T-cell (primary cell): ENCODE measurements at regions not wholly inside any gene's neighbourhood (a gene's known extent, or its start where the extent isn't known, plus 50 kb on each side); places are given as distances from the start of the nearest gene placed in this dataset.
A peak's percentile ranks its signal among the peaks of the same experiment; 100 is the strongest.
"Not testable (repeated sequence)": the region's sequence is repeated elsewhere in the genome, so short reads cannot be mapped to it uniquely, and the experiment has no call there.

Experiments used
- ATAC-seq, 4 experiments: fragments of 200-7000 bp in 3 of 4; fragments of 150-1000 bp in 1 of 4; cut with Tn5 transposase; replicated peaks in 1 of 4; 1 replicate in 3 of 4; 2 replicates in 1 of 4; pipeline ENCODE4 v1.10.0; 2021; ENCODE audit warnings: moderate library complexity in 3 of 4, mild to moderate bottlenecking in 2 of 4, moderate number of reproducible peaks in 1 of 4
- CTCF ChIA-PET, 2 donors: fragments of 300-600 bp; sonication (Branson Sonifier 250); formaldehyde crosslinking; loops; one replicate each; lab custom pipeline; 2022; ENCODE audit warnings: antibody characterized with exemption in 2 of 2; lab: Charles Lee
- POLR2A ChIA-PET, 2 donors: fragments of 300-600 bp; sonication (Branson Sonifier 250); formaldehyde crosslinking; loops; one replicate each; lab custom pipeline; 2022; ENCODE audit warnings: antibody characterized with exemption in 2 of 2; lab: Charles Lee
- DNase-seq, 35 experiments: peaks; one replicate each; pipeline versions ENCODE4 v3.0.0 to v3.0.0-alpha.2; 2013 to 2023
- H3K27ac ChIP-seq: one replicate; pipeline ENCODE4 v1.5.1; 2013; ENCODE audit warnings: low read length
- H3K27me3 ChIP-seq, 2 experiments: replicated peaks in 1 of 2; 1 replicate in 1 of 2; 2 replicates in 1 of 2; pipeline versions ENCODE4 v1.6.1 to v1.7.0; 2013; ENCODE audit warnings: low read length in 1 of 2, mixed read lengths in 1 of 2; ENCODE audit not compliant: control insufficient read depth in 2 of 2, insufficient read depth in 2 of 2; ENCODE audit errors: extremely low read depth in 1 of 2
- H3K36me3 ChIP-seq, 2 donors: 1 replicate in 1 of 2; 2 replicates in 1 of 2; pipeline versions ENCODE4 v1.6.1 to v1.7.0; 2013; ENCODE audit warnings: low read length in 1 of 2; ENCODE audit not compliant: control insufficient read depth in 2 of 2, insufficient read depth in 1 of 2; ENCODE audit errors: extremely low read depth in 1 of 2
- H3K4me1 ChIP-seq, 2 experiments: 1 replicate in 1 of 2; 2 replicates in 1 of 2; pipeline versions ENCODE4 v1.6.1 to v1.7.0; 2013; ENCODE audit warnings: low read length in 2 of 2, mixed read lengths in 1 of 2; ENCODE audit not compliant: insufficient read depth in 2 of 2, control insufficient read depth in 1 of 2; ENCODE audit errors: extremely low read depth in 1 of 2
- H3K4me3 ChIP-seq, 2 donors: 1 replicate in 1 of 2; 2 replicates in 1 of 2; pipeline versions ENCODE4 v1.5.1 to v1.7.0; 2013; ENCODE audit warnings: mild to moderate bottlenecking in 2 of 2, low read length in 1 of 2, moderate library complexity in 1 of 2; ENCODE audit not compliant: control insufficient read depth in 1 of 2; ENCODE audit errors: extremely low read depth in 1 of 2
- H3K9me3 ChIP-seq: 2 replicates; pipeline ENCODE4 v1.7.0; 2013
- H3K27ac Mint-ChIP-seq, 2 donors: one replicate each; pipeline ENCODE4 v1.8.0; 2020 to 2021; ENCODE audit warnings: mild to moderate bottlenecking in 2 of 2, mixed read lengths in 2 of 2
- H3K27me3 Mint-ChIP-seq, 2 donors: one replicate each; pipeline ENCODE4 v1.8.0; 2021 to 2022; ENCODE audit warnings: mixed read lengths in 2 of 2
- H3K36me3 Mint-ChIP-seq: one replicate; pipeline ENCODE4 v1.8.0; 2021; ENCODE audit warnings: mixed read lengths
- H3K4me1 Mint-ChIP-seq, 3 donors: one replicate each; pipeline ENCODE4 v1.8.0; 2020 to 2022; ENCODE audit warnings: mixed read lengths in 3 of 3, mild to moderate bottlenecking in 1 of 3
- H3K4me3 Mint-ChIP-seq, 3 donors: one replicate each; pipeline ENCODE4 v1.8.0; 2020 to 2022; ENCODE audit warnings: mild to moderate bottlenecking in 3 of 3, mixed read lengths in 3 of 3, moderate library complexity in 3 of 3
- H3K9me3 Mint-ChIP-seq, 3 donors: one replicate each; pipeline ENCODE4 v1.8.0; 2020 to 2022; ENCODE audit warnings: mixed read lengths in 3 of 3
- WGBS: methylation state at CpG from one replicate; pipeline ENCODE4 v1.1.5; 2013; ENCODE audit warnings: missing lambda C conversion rate; ENCODE audit not compliant: insufficient coverage; 5-methylcytosine and 5-hydroxymethylcytosine counted together

DNA sequence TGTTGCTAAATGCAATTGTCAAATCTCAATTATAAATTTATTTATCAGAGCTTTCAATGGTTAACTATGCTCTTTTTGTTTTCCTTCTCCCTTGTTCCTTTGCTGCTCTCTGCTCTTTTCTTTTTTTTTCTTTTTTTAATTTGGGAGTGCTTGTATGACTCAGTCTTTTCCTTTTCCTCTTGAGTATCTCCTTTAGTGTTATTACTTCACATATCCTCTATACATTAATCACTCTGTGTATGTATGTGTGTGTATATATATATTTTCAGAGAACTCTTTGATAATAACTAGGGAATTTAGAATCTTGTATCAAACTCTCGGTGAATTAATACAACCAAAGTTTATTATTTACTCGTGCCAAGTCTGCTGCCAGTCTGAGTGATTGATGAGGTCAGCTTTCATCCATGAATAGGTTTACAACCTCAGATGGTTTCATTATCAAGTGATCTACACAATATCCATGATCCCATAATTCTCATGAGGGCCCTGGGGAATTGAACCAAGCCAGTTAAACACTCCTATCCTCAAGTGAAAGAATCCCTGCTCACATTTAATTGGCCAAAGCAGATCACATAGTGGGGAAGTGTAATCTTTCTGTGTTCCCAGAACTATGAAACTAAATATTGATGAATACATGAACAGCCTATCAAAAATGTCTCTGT is 743.4 kb upstream of the CNTN5 start:
- H3K9me3 ChIP-seq: no peaks in the 10 kb centered on the region
- H3K27ac ChIP-seq: no peak overlapping the region
- Mint-ChIP-seq H3K9me3 (peaks cover 0 to 11% (median 9%) of the 10 kb centered on the region in 3 donors), H3K27ac (no peak overlapping the region), H3K27me3 (no peaks in the 10 kb centered on the region), H3K4me1 (no peaks in the 10 kb centered on the region), H3K4me3 (no peak overlapping the region), H3K36me3 (no peaks in the 10 kb centered on the region)
- H3K4me3 ChIP-seq: no peak overlapping the region
- H3K4me1 ChIP-seq: no peaks in the 10 kb centered on the region
- H3K27me3 ChIP-seq: no peaks in the 10 kb centered on the region
- no CpG with 5 or more reads among the region's 2 CpGs for WGBS
- CTCF ChIA-PET: no interaction called here
- ATAC-seq (no peak), DNase-seq (no peak)
- H3K36me3 ChIP-seq: no peaks in the 10 kb centered on the region
- POLR2A ChIA-PET: no interaction called here

DNA sequence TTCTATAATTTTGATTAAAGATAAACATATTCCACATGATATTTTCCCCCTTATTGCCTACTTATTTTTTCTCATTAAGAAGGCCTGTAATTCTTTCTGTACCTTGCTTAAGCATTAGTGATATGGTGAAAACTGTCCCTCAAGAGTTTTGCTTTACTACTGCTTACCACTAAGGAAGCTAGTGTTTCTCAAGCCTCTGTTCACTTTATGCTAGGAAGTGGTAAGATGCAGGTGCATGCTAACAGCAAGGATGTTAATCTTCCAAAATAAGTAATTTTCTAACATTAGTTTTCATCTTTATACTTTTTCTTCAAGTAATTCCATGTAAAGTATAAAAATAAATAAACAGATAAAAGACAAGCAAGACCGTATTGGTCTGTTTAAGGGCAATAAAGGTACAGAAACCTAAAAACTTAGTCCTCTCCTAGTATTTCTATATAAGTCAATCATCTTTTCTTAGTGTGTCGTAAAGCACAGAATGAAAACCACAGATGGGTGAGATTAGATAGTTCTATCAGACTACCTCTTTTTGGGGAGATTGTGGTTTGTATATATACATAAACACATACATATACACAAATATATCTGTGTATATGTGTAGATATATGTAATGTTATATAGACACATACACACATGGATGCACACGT is 731.0 kb upstream of the CNTN5 start:
- ChIA-PET CTCF (interaction anchor here in 1 of 2 donors (0.6 kb wide), 1 partner anchor 1825 kb away, joined by 4 read pairs; no protein-coding TSS in a partner anchor), POLR2A (no interaction called here)
- Mint-ChIP-seq H3K4me3 (no peak overlapping the region), H3K27ac (no peak overlapping the region), H3K27me3 (no peaks in the 10 kb centered on the region), H3K4me1 (no peaks in the 10 kb centered on the region), H3K9me3 (peaks cover 0 to 12% (median 9%) of the 10 kb centered on the region in 3 donors), H3K36me3 (no peaks in the 10 kb centered on the region)
- H3K4me3 ChIP-seq: no peak overlapping the region
- H3K27me3 ChIP-seq: no peaks in the 10 kb centered on the region
- ATAC-seq (no peak), DNase-seq (no peak)
- H3K27ac ChIP-seq: no peak overlapping the region
- no peaks in the 10 kb centered on the region for H3K36me3 ChIP-seq
- no peaks in the 10 kb centered on the region for H3K9me3 ChIP-seq
- peaks cover 0 to 22% of the 10 kb centered on the region in 2 experiments for H3K4me1 ChIP-seq
- WGBS: no CpG with 5 or more reads among the region's 3 CpGs

DNA sequence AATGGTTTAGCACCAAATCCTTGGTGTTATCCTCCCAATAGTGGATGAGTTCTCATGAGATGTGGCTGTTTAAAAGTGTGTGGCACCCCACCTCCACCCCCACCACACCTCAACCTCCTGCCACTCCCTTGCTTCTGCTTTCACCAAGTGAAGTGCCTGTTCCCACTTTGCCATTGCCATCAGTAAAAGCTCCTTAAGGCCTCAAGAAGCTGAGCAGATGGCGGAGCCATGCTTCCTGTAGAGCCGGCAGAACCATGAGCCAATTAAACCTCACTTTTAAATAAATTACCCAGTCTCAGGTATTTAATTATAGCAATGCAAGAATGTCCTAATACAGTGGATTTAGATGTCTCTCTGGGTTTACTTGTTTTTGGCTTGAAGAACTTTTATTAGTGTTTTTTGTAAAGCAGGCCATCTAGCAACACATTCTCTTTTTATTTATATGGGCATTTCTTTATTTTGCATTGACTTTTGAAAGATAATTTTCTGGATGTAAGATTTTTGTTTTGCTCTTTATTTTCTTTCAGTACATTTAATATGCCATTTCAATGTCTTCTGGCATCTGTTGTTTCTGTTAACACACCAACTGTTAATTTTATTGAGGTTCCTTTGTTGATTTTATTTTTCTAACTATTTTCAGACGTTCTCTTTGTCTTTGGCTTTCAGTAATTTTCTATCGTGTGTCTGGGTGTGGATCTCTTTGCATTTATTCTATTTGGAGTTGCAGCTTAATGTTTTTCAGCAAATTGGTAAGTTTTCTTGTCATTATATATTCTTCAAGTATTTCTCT is 724.5 kb upstream of the CNTN5 start:
- Histone ChIP-seq H3K4me1 (peaks cover 0 to 10% of the 10 kb centered on the region in 2 experiments), H3K36me3 (no peaks in the 10 kb centered on the region), H3K4me3 (no peak overlapping the region), H3K27me3 (no peaks in the 10 kb centered on the region), H3K9me3 (no peaks in the 10 kb centered on the region), H3K27ac (no peak overlapping the region)
- ChIA-PET POLR2A (no interaction called here), CTCF (no interaction called here)
- ATAC-seq: no peak
- H3K36me3 Mint-ChIP-seq: no peaks in the 10 kb centered on the region
- peaks cover 0 to 18% (median 13%) of the 10 kb centered on the region in 3 donors for H3K4me1 Mint-ChIP-seq
- DNase-seq: no peak
- peak overlapping the region in 1 of 2 donors; percentile 56 for H3K27ac Mint-ChIP-seq
- no peaks in the 10 kb centered on the region for H3K27me3 Mint-ChIP-seq
- H3K9me3 Mint-ChIP-seq: peaks cover 0 to 8% (median 6%) of the 10 kb centered on the region in 3 donors
- H3K4me3 Mint-ChIP-seq: peak overlapping the region in 1 of 3 donors; percentile 3
- WGBS: no CpG with 5 or more reads among the region's 4 CpGs

DNA sequence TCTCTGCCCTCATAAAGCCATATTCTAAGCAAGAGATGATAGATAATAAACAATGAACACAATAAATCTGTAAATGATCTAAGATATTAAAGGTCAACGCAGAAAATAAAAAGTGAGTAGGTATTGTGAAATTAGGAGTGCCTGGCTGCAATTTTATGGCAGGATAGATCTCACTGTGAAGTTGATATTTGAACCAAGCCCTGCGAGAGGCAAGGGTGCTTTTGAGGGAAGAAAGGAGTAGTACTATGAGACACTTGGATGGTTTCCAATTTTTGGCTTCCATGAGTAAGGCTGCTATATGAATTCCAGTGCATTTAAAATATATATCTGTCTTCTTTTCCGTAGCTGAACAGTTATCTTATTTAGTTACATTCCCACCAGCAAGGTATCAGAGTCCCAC is 720.0 kb upstream of the CNTN5 start:
- CTCF ChIA-PET: no interaction called here

DNA sequence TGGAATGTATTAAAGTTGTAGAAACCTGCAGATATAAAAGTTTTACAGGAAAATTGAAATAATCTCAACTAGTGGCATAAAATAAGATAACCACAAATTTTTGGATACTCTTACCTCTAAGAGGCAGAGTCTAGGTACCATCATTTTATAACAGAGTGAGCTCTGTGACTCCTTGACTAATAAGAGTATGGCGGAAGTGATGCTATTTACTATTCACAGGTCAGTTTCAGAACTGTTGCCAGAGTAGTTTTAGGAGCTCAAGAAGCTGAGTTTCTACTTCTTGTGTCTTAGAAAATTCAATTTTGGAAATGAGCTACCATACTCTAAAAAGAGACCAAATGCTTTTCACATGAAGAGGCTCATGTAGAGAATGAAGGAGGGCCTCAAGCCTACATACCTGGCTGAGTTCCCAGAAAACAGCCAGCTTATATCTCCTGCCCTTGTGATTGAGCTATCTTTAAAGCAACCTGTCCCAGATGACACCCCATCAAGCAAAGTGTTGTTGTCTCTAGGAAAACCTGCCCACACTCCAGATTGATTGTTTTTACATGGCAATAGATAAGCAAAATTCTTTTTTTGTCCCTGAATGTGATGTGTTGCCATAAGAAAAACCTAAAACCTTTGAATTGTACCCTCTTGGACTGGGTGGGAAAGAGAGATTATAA is 712.8 kb upstream of the CNTN5 start:
- no peaks in the 10 kb centered on the region for H3K9me3 ChIP-seq
- POLR2A ChIA-PET: no interaction called here
- no peak overlapping the region for H3K4me3 ChIP-seq
- H3K27ac ChIP-seq: no peak overlapping the region
- H3K36me3 ChIP-seq: no peaks in the 10 kb centered on the region
- H3K4me1 ChIP-seq: peaks cover 0 to 2% of the 10 kb centered on the region in 2 experiments
- CTCF ChIA-PET: no interaction called here
- no peaks in the 10 kb centered on the region for H3K27me3 Mint-ChIP-seq
- no peak overlapping the region for H3K4me3 Mint-ChIP-seq
- no peaks in the 10 kb centered on the region for H3K27me3 ChIP-seq
- H3K36me3 Mint-ChIP-seq: no peaks in the 10 kb centered on the region
- H3K27ac Mint-ChIP-seq: no peak overlapping the region
- no peaks in the 10 kb centered on the region for H3K4me1 Mint-ChIP-seq
- DNase-seq (no peak), ATAC-seq (no peak)
- peaks cover 0 to 14% (median 1%) of the 10 kb centered on the region in 3 donors for H3K9me3 Mint-ChIP-seq
- no CpG with 5 or more reads among the region's 1 CpG for WGBS

More for the DNA sequence above, 720.0 kb upstream of the CNTN5 start:
- Histone ChIP-seq H3K4me1 (peaks cover 0 to 12% of the 10 kb centered on the region in 2 experiments), H3K27me3 (no peaks in the 10 kb centered on the region), H3K9me3 (no peaks in the 10 kb centered on the region), H3K36me3 (no peaks in the 10 kb centered on the region), H3K4me3 (no peak overlapping the region), H3K27ac (no peak overlapping the region)
- Mint-ChIP-seq H3K27me3 (no peaks in the 10 kb centered on the region), H3K27ac (no peak overlapping the region), H3K36me3 (no peaks in the 10 kb centered on the region), H3K4me3 (no peak overlapping the region), H3K9me3 (peaks cover 0 to 11% (median 2%) of the 10 kb centered on the region in 3 donors), H3K4me1 (peaks cover 0 to 18% (median 13%) of the 10 kb centered on the region in 3 donors)
- ATAC-seq (no peak), DNase-seq (no peak)
- POLR2A ChIA-PET: no interaction called here
- 86% methylated on average over 1 of the region's 3 CpGs for WGBS

DNA sequence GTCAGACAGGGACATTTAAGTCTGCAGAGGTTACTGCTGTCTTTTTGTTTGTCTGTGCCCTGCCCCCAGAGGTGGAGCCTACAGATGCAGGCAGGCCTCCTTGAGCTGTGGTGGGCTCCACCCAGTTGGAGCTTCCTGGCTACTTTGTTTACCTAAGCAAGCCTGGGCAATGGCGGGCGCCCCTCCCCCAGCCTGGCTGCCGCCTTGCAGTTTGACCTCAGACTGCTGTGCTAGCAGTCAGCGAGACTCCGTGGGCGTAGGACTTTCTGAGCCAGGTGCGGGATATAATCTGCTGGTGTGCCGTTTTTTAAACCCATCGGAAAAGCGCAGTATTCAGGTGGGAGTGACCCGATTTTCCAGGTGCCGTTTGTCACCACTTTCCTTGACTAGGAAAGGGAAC is 690.4 kb upstream of the CNTN5 start:
- POLR2A ChIA-PET, H3K9me3 ChIP-seq, ATAC-seq, H3K4me1 Mint-ChIP-seq, H3K36me3 ChIP-seq, DNase-seq, H3K4me3 Mint-ChIP-seq, H3K36me3 Mint-ChIP-seq, H3K4me3 ChIP-seq, H3K9me3 Mint-ChIP-seq, H3K27ac Mint-ChIP-seq, H3K27me3 Mint-ChIP-seq, CTCF ChIA-PET, H3K4me1 ChIP-seq, H3K27ac ChIP-seq, H3K27me3 ChIP-seq: not testable (repeated sequence)
- WGBS: 87% methylated on average over 10 of the region's 12 CpGs
